H9 (cell line): ENCODE measurements at regions not wholly inside any gene's neighbourhood (a gene's known extent, or its start where the extent isn't known, plus 50 kb on each side); places are given as distances from the start of the nearest gene placed in this dataset.

Source experiments
- DNase-seq: peaks from one replicate; pipeline ENCODE4 v3.0.0-alpha.2; 2017
- H2AFZ ChIP-seq: one replicate; pipeline ENCODE4 v1.6.1; 2013; ENCODE audit warnings: mild to moderate bottlenecking, low read length, control low read depth, moderate library complexity
- H2AK5ac ChIP-seq: 2 replicates; pipeline ENCODE4 v1.6.1; 2013; ENCODE audit warnings: low read length, control low read depth, mixed read lengths; ENCODE audit not compliant: insufficient read length
- H2BK120ac ChIP-seq: one replicate; pipeline ENCODE4 v1.6.1; 2013; ENCODE audit warnings: low read depth, mild to moderate bottlenecking, low read length, control low read depth, inconsistent platforms; ENCODE audit not compliant: poor library complexity, severe bottlenecking
- H2BK12ac ChIP-seq: 2 replicates; pipeline ENCODE4 v1.6.1; 2013; ENCODE audit warnings: low read length, control low read depth, mixed read lengths, low read depth; ENCODE audit not compliant: insufficient read length
- H2BK15ac ChIP-seq: 2 replicates; pipeline ENCODE4 v1.6.1; 2013; ENCODE audit warnings: low read depth, low read length, control low read depth
- H2BK20ac ChIP-seq: one replicate; pipeline ENCODE4 v1.6.1; 2013; ENCODE audit warnings: low read depth, mild to moderate bottlenecking, low read length, control low read depth, inconsistent platforms; ENCODE audit not compliant: poor library complexity, severe bottlenecking
- H2BK5ac ChIP-seq: 2 replicates; pipeline ENCODE4 v1.6.1; 2013; ENCODE audit warnings: low read length, control low read depth, mixed read lengths; ENCODE audit not compliant: insufficient read length
- H3K14ac ChIP-seq: 2 replicates; pipeline ENCODE4 v1.6.1; 2013; ENCODE audit warnings: low read length, control low read depth; ENCODE audit not compliant: insufficient read depth
- H3K18ac ChIP-seq: 2 replicates; pipeline ENCODE4 v1.6.1; 2013; ENCODE audit warnings: low read depth, mild to moderate bottlenecking, mixed read lengths, low read length, control low read depth; ENCODE audit not compliant: insufficient read length
- H3K23ac ChIP-seq: 2 replicates; pipeline ENCODE4 v1.6.1; 2013; ENCODE audit warnings: low read length, control low read depth, mixed read lengths, low read depth; ENCODE audit not compliant: insufficient read length
- H3K23me2 ChIP-seq: 2 replicates; pipeline ENCODE4 v1.6.1; 2013; ENCODE audit warnings: low read depth, mild to moderate bottlenecking, mixed read lengths, low read length, control low read depth; ENCODE audit not compliant: insufficient read length, poor library complexity, severe bottlenecking
- H3K27ac ChIP-seq: 2 replicates; pipeline ENCODE4 v1.5.1; 2013; ENCODE audit warnings: low read length, control low read depth, mixed read lengths, low read depth; ENCODE audit not compliant: insufficient read length
- H3K27me3 ChIP-seq: 2 replicates; pipeline ENCODE4 v1.6.1; 2013; ENCODE audit warnings: low read length, control low read depth, inconsistent platforms; ENCODE audit not compliant: insufficient read depth
- H3K4ac ChIP-seq: 2 replicates; pipeline ENCODE4 v1.6.1; 2013; ENCODE audit warnings: low read depth, mild to moderate bottlenecking, control low read depth, inconsistent platforms, low read length, moderate library complexity
- H3K4me1 ChIP-seq: 2 replicates; pipeline ENCODE4 v1.6.1; 2013; ENCODE audit warnings: low read length, control low read depth, inconsistent platforms; ENCODE audit not compliant: insufficient read depth
- H3K4me2 ChIP-seq: 2 replicates; pipeline ENCODE4 v1.6.1; 2013; ENCODE audit warnings: low read length, control low read depth, mixed read lengths; ENCODE audit not compliant: insufficient read length, insufficient read depth
- H3K56ac ChIP-seq: 2 replicates; pipeline ENCODE4 v1.6.1; 2013; ENCODE audit warnings: low read depth, mild to moderate bottlenecking, mixed read lengths, low read length, control low read depth; ENCODE audit not compliant: insufficient read length
- H3K79me1 ChIP-seq: 2 replicates; pipeline ENCODE4 v1.6.1; 2013; ENCODE audit warnings: low read depth, mild to moderate bottlenecking, moderate library complexity, low read length, control low read depth, inconsistent platforms; ENCODE audit not compliant: insufficient read depth, poor library complexity, severe bottlenecking
- H3K79me2 ChIP-seq: 2 replicates; pipeline ENCODE4 v1.6.1; 2013; ENCODE audit warnings: low read length, control low read depth, inconsistent platforms; ENCODE audit not compliant: insufficient read depth
- H3K9ac ChIP-seq: 2 replicates; pipeline ENCODE4 v1.6.1; 2013; ENCODE audit warnings: low read length, control low read depth, mixed read lengths; ENCODE audit not compliant: insufficient read length; ENCODE audit errors: extremely low read depth
- H3K9me3 ChIP-seq: one replicate; pipeline ENCODE4 v1.6.1; 2013; ENCODE audit warnings: low read depth, low read length, inconsistent platforms; ENCODE audit not compliant: control insufficient read depth
- H3T11ph ChIP-seq: one replicate; pipeline ENCODE4 v1.6.1; 2013; ENCODE audit warnings: mild to moderate bottlenecking, low read length, control low read depth, inconsistent platforms
- H4K20me1 ChIP-seq: one replicate; pipeline ENCODE4 v1.6.1; 2013; ENCODE audit not compliant: control insufficient read depth, insufficient read length, insufficient read depth
- H4K5ac ChIP-seq: 2 replicates; pipeline ENCODE4 v1.6.1; 2013; ENCODE audit warnings: low read depth, mild to moderate bottlenecking, mixed read lengths, low read length, control low read depth; ENCODE audit not compliant: insufficient read length
- H4K8ac ChIP-seq: replicated peaks from 2 replicates; pipeline ENCODE4 v1.6.1; 2013; ENCODE audit warnings: low read length, control low read depth, mixed read lengths, low read depth; ENCODE audit not compliant: insufficient read length
- H4K91ac ChIP-seq: 2 replicates; pipeline ENCODE4 v1.6.1; 2013; ENCODE audit warnings: low read depth, mild to moderate bottlenecking, moderate library complexity, mixed read lengths, low read length, control low read depth; ENCODE audit not compliant: insufficient read length
- H3K27ac Mint-ChIP-seq, 3 experiments: 2 replicates in 2 of 3; 3 replicates in 1 of 3; pipeline ENCODE4 v1.8.0; 2020 to 2021; ENCODE audit warnings: mixed read lengths in 3 of 3, mild to moderate bottlenecking in 1 of 3, moderate library complexity in 1 of 3
- H3K27me3 Mint-ChIP-seq: 2 replicates; pipeline ENCODE4 v1.8.0; 2021; ENCODE audit warnings: low read depth, mild to moderate bottlenecking, moderate library complexity, mixed read lengths
- H3K36me3 Mint-ChIP-seq, 3 experiments: 2 replicates in 2 of 3; 3 replicates in 1 of 3; pipeline ENCODE4 v1.8.0; 2020 to 2021; ENCODE audit warnings: low read depth in 3 of 3, mixed read lengths in 3 of 3; ENCODE audit not compliant: insufficient read depth in 1 of 3
- H3K4me1 Mint-ChIP-seq, 2 experiments: 2 replicates each; pipeline ENCODE4 v1.8.0; 2020; ENCODE audit warnings: mixed read lengths in 2 of 2
- H3K4me3 Mint-ChIP-seq, 2 experiments: 2 replicates in 1 of 2; 3 replicates in 1 of 2; pipeline ENCODE4 v1.8.0; 2020 to 2021; ENCODE audit warnings: mild to moderate bottlenecking in 2 of 2, mixed read lengths in 2 of 2, moderate library complexity in 1 of 2
- H3K9me3 Mint-ChIP-seq, 2 experiments: 2 replicates in 1 of 2; 3 replicates in 1 of 2; pipeline ENCODE4 v1.8.0; 2020; ENCODE audit warnings: mild to moderate bottlenecking in 2 of 2, mixed read lengths in 2 of 2, moderate library complexity in 1 of 2
- CTCF ChIP-seq: fragments of 200-600 bp; sonication (generic); conservative IDR thresholded peaks from 3 replicates; pipeline ENCODE4 v1.8.0; 2021; ENCODE audit warnings: antibody characterized with exemption, mild to moderate bottlenecking

DNA sequence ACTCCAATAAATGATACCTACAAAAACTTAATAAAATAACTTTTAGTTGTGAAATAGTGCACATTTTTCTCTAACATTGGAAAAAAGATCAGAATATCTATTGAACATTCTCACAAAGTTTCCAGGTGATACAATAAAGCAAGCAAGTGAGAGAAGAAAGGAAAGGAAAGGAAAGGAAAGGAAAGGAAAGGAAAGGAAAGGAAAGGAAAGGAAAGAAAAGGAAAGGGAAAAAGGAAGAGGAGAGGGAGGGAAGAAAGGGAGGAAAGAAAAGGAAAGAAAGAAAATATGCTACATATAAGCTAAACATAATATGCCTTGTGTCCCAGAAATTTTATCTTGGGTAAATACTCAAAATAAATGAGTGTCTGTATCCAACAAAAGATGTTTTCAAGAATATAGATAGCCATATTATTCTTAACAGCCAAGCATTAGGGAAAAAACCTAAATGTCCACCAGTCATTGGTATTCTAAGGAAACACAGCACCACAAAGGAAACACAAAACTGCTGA, 510.2 kb upstream of the ZWINT start:
- no peak overlapping the region for H2BK5ac ChIP-seq
- H3K79me2 ChIP-seq = no peaks in the 10 kb centered on the region
- no peaks in the 10 kb centered on the region for H3K79me1 ChIP-seq
- H3K9me3 ChIP-seq = no peaks in the 10 kb centered on the region
- Mint-ChIP-seq H3K36me3 (no peaks in the 10 kb centered on the region; a peak in 1 of 7 replicates), H3K4me1 (no peaks in the 10 kb centered on the region), H3K27me3 (no peaks in the 10 kb centered on the region), H3K27ac (no peak overlapping the region), H3K4me3 (no peak overlapping the region), H3K9me3 (no peaks in the 10 kb centered on the region)
- no peaks in the 10 kb centered on the region for H3K23me2 ChIP-seq
- no peak overlapping the region for H3K4ac ChIP-seq
- H3K9ac ChIP-seq = no peak overlapping the region
- H3K4me2 ChIP-seq = no peak overlapping the region
- H3K14ac ChIP-seq = no peak overlapping the region
- H4K8ac ChIP-seq = no peak overlapping the region
- no peak for TF ChIP-seq CTCF
- no peak overlapping the region for H3K27ac ChIP-seq
- no peak overlapping the region for H3K56ac ChIP-seq
- H2BK12ac ChIP-seq = no peak overlapping the region
- no peaks in the 10 kb centered on the region for H4K20me1 ChIP-seq
- H3K18ac ChIP-seq = no peak overlapping the region
- no peak overlapping the region for H4K5ac ChIP-seq
- no peak overlapping the region for H2BK20ac ChIP-seq
- no peak overlapping the region for H2AFZ ChIP-seq
- H4K91ac ChIP-seq = no peak overlapping the region
- no peak overlapping the region for H3K23ac ChIP-seq
- no peak overlapping the region for H2BK15ac ChIP-seq
- H2BK120ac ChIP-seq = no peak overlapping the region
- H3K4me1 ChIP-seq = no peaks in the 10 kb centered on the region
- H3T11ph ChIP-seq = no peak overlapping the region
- no peak overlapping the region for H2AK5ac ChIP-seq
- no peaks in the 10 kb centered on the region for H3K27me3 ChIP-seq
- no peak for DNase-seq
